Eye (tissue), 1 donor: ENCODE measurements at regions not wholly inside any gene's neighbourhood (a gene's known extent, or its start where the extent isn't known, plus 50 kb on each side); places are given as distances from the start of the nearest gene placed in this dataset.

Experiments used
- DNase-seq: peaks from one replicate; pipeline ENCODE4 v3.0.0-alpha.2; 2015

- DNase-seq = no peak
These were observed 109.0 kb upstream of the TBL1XR1 start for GRCh38 chr3:177306252-177306651.

DNA sequence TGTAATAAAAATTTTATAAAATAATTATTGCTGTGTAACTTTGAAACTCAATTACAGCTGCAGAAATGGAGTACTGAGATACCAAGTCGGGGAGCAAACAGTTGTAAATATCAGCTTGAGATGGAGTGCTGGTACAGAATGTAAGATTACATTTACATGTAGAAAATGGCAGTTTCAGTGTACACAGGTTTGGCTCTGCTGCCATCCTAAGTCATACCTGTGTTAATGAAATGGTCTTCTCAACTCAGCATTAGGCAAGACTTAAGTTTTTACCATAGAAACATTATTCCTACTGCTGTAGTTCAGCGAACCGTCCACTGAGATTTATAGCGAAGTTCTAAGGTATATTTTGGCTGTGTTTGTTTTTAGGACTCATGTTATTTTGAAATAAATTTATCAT lies 110.1 kb upstream of the TBL1XR1 start:
- no peak for DNase-seq

DNA sequence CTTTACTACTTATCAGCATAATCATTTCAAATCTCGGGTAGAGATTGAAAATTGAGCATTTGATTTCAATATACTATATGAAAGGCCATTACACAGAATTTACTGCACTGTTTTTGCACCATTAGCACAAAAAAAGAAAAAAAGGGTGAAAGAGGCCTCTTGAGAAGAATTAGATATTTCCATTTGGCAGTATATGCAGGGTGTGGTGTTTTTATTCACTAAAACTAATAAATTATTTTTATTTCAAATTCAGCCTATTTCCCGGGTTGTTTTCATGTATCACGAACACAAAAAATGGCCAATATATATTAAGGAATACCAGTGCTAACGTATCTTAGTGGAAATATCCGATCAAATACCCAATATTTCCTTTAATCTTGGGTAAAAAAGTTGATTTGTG lies 110.5 kb upstream of the TBL1XR1 start:
- no peak for DNase-seq

GRCh38 chr3:177308286-177308685 lies 111.0 kb upstream of the TBL1XR1 start:
- no peak for DNase-seq

DNA sequence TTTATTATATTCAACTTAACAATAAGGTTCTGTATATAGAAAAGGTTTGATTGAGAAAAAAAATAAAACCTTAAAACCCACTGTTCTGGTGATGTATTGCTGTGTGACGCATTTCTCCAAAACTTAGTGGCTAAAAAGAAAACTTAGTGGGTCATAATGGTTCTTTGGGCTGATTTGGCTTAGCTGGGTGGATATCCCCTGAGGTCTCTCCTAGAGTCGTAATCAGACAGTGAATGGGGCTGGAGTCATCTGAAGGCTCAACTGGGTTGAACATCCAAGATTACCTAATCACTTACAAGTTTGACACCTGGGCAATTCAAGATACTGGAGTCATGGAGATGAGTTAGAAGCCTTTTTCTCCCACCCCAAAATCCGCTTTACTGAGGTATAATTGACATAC lies 111.6 kb upstream of the TBL1XR1 start:
- DNase-seq = no peak

GRCh38 chr3:177312491-177312890 lies 115.2 kb upstream of the TBL1XR1 start:
- no peak for DNase-seq

GRCh38 chr3:177314897-177315296 lies 117.6 kb upstream of the TBL1XR1 start:
- no peak for DNase-seq

GRCh38 chr3:177317247-177317646 lies 120.0 kb upstream of the TBL1XR1 start:
- DNase-seq = no peak

- no peak for DNase-seq
These were observed 121.3 kb upstream of the TBL1XR1 start for GRCh38 chr3:177318559-177318958.

GRCh38 chr3:177320765-177321247 lies 123.5 kb upstream of the TBL1XR1 start:
- DNase-seq = no peak

- no peak for DNase-seq
These were observed 124.5 kb upstream of the TBL1XR1 start for GRCh38 chr3:177321819-177322218.

GRCh38 chr3:177322881-177323280 lies 125.6 kb upstream of the TBL1XR1 start:
- DNase-seq = no peak

DNA sequence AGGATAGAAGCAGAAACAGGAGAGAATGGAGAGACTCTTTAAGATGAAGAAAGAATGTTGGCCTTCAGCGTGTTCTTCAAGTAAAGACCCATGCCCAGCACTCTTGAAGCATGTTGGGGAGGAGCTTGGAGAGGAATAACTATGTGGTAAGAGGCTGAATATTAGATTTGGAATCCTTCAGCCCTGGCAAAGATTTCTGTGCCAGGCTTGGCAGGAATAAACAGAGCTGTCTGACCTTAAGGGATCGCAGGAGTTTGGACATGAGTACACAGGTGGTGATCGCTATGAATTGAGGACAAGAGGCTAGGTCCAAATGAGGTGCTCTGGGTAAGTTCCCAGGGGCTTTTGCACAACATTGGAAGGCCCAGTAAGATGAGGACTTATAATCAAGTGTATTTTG lies 132.6 kb upstream of the TBL1XR1 start:
- DNase-seq = no peak

DNA sequence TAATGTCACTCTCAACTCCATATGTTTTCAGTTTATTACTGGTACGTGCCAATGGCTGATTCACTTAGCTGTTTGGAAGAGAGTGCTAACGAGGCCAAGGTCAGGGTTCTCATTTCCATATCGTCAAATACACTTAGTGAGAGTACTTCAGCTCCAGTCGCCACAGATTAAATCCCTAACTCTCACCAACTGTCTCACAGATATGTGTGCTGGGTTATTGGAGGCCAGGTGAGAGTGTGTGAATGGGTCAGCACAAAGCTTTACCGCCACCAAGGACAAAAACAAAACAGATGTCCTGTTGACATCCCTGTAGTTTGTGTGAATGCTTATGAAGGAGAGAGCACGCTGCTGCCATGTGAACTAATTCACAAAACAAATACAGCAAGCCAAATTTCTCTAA lies 133.5 kb upstream of the TBL1XR1 start:
- DNase-seq = peak; percentile 56

DNA sequence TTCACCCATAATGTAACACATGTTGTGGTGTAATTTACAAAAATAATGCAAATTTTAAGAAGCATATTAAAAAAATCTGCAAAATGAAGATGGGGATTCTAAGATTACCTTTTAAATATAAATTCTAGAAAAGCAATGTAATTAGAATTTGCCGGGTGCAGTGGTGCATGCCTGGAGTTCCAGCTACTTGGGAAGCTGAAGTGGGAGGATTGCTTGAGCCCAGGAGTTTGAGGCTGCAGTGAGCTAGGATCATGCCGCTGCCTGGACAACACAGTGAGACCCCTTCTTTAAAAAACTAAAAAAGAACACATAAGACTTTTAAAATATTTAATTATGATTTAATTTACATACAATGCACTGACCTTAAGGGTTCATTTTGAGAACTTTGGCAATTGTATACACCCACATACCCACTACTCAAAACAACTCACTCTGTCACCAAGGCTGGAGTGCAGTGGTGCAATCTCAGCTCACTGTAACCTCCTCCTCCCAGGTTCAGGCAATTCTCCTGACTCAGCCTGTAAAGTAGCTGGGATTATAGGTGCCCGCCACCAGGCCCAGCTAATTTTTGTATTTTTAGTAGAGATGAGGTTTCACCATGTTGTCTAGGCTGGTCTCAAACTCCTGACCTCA lies 134.0 kb upstream of the TBL1XR1 start:
- no peak for DNase-seq

GRCh38 chr3:177332955-177333354 lies 135.7 kb upstream of the TBL1XR1 start:
- no peak for DNase-seq

DNA sequence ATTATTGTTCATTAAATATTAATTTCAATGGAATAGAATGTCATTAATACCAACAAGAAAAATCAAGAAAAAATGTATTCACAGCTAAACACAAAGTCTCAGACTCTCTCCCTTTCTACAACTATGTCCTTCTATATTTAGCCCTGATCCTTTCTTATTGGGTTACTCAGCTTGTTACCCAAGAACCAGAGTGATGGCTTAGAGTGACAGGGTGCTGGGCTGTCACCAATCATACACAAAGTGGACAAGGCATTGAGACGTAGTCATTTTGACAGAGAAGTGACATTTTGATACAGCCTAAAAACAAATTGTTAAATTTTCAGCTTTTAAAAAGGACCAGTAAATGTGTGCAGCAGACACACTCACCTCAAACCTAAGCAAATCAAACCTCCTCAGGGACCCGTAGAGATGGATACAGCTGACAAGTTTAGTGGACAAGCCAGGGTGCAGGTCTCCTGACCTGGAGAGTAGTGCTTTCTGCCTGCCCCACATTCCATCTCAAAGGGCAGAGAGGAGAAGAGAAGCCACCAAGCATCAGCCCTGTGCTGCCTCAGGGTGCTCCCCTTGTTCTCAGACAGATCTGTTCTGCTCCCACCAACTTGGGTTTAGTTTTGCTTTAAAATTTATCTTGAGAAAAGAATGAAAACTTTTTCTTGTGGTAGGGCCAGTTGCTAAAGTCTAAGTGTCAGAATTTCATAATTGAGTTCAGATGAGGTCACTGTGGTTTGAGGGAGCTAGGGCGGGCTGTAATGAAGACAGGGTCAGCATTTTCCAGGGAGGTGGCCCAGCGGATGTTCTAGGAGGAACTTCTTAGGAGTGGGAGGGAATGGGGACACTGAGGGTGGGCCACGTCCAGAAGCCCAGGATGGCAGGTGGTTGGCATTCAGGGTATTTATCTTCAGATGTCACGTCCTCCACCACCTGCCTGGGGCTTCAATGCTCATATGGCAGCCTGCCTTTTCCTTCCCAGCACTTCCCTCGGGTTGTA lies 136.5 kb upstream of the TBL1XR1 start:
- DNase-seq = no peak

DNA sequence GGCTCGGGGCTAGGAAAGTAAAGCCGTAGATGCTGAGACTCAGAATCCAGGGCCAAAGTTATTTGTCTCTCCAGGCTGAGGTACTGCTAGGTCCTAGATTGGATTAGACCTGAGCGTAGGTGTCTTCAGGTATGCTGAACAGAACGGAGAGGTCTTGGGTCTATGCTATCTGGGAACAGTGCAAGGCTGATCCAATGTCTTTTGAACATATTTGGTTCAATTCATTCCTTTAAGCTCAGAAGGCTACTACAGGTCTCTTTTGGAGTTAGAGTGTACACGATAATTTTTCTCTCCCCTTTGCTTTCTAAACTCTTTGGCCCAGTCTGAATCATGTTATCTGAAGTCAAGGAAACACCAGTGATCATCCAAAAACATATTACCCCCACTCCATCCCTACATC lies 137.5 kb upstream of the TBL1XR1 start:
- no peak for DNase-seq

DNA sequence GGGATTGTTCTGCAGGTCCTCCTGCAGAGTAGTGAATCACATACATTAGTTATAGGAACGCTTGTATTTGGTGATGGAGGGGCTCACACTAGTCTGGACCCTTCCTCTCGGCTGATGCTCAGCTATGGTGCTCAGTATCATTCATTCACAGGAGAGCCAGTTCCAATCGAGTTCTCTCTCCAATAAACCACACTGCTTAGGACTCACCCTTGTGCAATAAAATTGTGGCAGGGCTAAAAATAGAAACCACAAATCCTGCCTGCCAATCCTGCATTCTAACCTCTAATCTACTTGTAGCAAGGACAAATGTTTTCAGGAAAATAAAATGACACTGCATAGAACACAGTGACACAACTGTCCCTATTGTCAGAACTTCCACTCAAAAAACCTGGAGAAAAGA lies 138.4 kb upstream of the TBL1XR1 start:
- DNase-seq = no peak

GRCh38 chr3:177336873-177337450 lies 139.7 kb upstream of the TBL1XR1 start:
- no peak for DNase-seq

DNA sequence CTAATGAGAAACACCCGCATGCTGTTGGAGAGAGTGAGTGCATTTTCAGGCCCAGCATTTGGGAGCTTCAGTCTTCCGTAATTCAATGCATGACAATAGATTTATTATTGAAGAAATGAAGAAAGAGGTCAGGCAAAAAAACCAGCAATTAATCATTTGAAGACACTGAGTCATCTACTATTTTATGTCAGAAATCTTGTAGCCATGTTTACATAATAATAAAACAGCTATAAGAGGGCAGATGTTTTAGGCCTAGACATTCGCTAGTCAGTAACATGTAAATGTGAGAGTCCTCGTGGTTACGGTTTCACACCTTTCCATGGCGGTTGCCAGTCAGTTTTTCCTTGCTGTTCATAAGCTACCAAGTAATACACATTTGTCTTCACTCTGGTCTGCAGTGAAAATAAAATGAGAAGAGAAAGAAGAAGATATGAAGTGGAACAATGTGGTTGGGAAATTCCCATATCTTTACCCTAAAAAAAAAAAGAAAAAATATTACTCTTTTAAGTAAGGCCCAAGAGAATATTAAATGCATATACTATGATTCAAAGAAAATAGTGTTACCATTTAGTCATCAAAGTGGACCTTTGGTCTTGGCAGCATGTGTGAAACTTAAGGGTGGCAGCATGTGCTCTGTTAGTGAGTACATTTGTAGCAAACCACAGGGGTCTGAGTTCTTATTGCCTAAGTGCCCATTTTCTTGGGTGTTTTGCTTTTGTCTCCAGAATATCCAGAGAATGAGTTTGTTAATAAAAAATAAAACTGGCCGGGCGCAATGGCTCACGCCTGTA lies 140.5 kb upstream of the TBL1XR1 start:
- DNase-seq = no peak

DNA sequence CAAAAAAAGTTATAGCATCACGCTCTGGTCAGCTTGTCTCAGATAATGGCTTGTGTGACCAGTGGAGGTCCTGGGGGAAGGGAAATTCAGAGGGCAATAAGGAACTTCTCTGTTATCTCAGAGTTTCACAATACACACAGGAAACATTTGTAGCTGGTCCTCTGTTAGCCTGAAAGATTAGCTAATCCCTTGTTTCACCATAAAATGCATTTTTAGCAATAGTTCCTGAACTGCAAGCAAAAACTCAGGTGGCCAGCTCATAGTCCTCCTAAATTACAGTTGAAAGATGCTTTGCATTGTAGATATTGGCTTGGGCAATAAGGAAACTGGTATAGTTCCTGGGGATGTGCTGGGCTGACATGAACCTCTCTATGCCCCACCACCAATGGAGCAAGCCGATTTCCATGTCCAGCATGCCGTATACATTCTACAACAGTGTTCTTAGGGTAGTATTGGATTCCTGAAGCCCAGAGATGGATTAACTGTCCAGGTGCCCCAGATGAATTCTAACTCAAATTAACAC lies 141.5 kb upstream of the TBL1XR1 start:
- DNase-seq = no peak
